Vagina (tissue), 2 donors: ENCODE measurements at regions not wholly inside any gene's neighbourhood (a gene's known extent, or its start where the extent isn't known, plus 50 kb on each side); places are given as distances from the start of the nearest gene placed in this dataset.

Experiments
- POLR2A ChIP-seq, 2 donors: fragments of 450-650 bp; IDR thresholded peaks; one replicate each; pipeline ENCODE4 v1.6.1; 2017; ENCODE audit warnings: antibody characterized with exemption in 2 of 2, mild to moderate bottlenecking in 2 of 2, moderate library complexity in 2 of 2
- TF ChIP-seq, protein P1 (sequence below), 3 experiments: fragments of 450-650 bp in 2 of 3; fragments of 200-600 bp in 1 of 3; sonication (generic) in 1 of 3; IDR thresholded peaks; one replicate each; pipeline ENCODE4 v1.5.1; 2017 to 2019; ENCODE audit warnings: antibody characterized with exemption in 3 of 3, mild to moderate bottlenecking in 2 of 3, moderate library complexity in 2 of 3

DNA sequence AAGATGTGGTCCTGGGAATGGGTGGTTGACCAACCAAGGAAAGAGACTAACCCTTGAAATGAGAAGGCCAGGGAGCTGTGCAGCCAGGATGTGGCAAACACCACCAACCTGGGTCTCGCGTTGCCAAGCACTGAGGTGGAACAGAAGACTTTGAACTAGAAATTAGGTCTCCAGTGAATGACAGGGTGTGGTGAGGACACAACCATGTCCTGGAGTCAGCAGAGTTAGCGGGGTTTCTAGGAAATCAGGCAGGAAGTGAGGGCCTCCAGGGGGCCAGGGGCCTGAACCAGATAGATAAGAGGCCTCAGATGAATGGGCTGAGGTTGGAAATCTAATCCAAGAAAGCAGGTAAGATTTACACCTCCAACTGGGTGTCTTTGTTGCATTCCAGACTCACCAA lies 353.3 kb upstream of the ARID1B start:
- TF ChIP-seq, protein P1, sequence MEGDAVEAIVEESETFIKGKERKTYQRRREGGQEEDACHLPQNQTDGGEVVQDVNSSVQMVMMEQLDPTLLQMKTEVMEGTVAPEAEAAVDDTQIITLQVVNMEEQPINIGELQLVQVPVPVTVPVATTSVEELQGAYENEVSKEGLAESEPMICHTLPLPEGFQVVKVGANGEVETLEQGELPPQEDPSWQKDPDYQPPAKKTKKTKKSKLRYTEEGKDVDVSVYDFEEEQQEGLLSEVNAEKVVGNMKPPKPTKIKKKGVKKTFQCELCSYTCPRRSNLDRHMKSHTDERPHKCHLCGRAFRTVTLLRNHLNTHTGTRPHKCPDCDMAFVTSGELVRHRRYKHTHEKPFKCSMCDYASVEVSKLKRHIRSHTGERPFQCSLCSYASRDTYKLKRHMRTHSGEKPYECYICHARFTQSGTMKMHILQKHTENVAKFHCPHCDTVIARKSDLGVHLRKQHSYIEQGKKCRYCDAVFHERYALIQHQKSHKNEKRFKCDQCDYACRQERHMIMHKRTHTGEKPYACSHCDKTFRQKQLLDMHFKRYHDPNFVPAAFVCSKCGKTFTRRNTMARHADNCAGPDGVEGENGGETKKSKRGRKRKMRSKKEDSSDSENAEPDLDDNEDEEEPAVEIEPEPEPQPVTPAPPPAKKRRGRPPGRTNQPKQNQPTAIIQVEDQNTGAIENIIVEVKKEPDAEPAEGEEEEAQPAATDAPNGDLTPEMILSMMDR (IDR thresholded peaks at IDR 0.05) = no peak
- no peak for TF ChIP-seq POLR2A (IDR thresholded peaks at IDR 0.05)
